COLO829 (cell line): ENCODE measurements at regions not wholly inside any gene's neighbourhood (a gene's known extent, or its start where the extent isn't known, plus 50 kb on each side); places are given as distances from the start of the nearest gene placed in this dataset.
"Not testable (repeated sequence)": the region's sequence is repeated elsewhere in the genome, so short reads cannot be mapped to it uniquely, and the experiment has no call there.

Experiments
- DNase-seq: peaks from one replicate; pipeline ENCODE4 v3.0.0; 2012; ENCODE audit warnings: low spot score

- no peak for DNase-seq
Measured at GRCh38 chr2:180927030-180927686, 53.2 kb upstream of the UBE2E3 start.

DNA sequence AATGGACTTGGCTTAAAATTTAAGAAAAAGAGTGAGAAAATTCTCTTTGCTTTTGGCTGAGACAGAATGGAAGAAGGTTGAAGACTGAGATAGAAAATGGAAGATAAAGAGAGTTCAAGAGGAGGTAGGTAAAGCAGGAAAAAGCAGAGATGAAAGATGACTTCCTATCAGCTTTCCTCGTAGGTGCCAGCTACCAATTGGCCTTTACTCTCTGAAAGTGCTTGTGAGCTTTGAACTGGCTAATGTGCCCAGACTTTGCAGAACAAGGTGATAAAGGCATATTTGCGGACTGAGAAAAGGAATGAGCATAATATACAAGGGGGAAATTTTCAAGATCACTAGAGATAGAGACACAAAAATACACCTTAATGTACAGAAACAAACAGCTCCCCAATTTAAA, 54.7 kb upstream of the UBE2E3 start:
- DNase-seq: no peak

- DNase-seq: no peak
Measured at GRCh38 chr2:180924063-180924462, 56.3 kb upstream of the UBE2E3 start.

DNA sequence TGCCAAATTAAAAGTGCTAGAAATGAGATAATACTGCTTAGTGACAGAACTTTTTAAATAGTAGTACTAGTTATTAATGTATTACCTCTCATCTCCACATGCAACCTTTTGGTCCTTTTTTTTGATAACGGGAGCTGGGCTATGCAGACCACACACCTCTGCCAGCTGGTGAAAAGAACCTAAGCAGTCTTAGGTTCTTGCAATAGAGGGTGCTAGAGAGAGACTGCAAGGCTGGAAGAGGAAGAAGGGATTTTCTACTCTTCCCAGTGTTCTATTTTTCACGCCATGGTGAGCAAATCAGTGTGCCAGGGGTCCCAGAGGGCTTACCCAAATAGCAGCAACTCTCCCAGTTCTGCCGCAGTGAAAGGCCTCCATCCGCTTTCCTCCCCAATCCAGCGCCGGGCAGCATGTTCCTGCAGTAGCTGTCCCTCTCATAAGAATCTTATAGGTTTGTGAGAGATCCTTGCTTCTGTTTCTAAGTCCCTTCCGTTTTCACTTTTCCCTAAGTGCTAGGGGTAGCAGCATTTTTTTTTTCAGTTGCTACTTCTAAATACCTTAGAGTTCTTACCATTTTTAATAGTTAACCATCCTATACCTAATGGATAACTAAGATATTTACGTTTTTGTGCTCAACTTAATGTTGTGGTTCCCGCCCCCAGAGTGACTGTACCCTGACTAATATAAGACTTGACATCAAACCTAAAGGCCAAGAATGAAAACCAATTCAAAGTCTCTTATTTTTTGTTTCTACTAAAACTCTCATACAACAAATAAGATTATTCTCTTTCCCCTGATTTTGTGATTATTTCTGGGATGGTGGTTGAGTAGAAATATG, 69.4 kb upstream of the UBE2E3 start:
- DNase-seq: no peak

DNA sequence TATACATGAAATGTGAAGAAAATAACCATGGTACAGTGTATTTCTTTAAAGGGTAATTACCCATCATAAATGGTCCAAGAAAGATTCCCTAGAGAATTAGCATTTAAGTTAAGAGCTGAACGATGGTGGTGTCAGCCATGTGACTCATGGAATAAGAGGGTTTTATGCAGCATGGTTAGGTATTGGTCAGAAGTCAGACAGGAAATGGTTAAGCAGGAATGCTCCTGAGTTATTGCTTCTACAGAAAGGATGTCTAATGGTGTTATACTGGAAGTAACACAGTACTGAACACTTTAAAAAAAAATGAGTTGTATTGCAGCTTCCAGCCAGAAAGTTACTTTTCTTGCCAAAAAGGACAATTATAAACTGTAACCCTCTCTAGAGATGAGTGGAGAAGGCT, 72.7 kb upstream of the UBE2E3 start:
- DNase-seq: no peak

GRCh38 chr2:180905461-180905860, 74.9 kb upstream of the UBE2E3 start:
- no peak for DNase-seq

GRCh38 chr2:180905002-180905401, 75.4 kb upstream of the UBE2E3 start:
- no peak for DNase-seq

DNA sequence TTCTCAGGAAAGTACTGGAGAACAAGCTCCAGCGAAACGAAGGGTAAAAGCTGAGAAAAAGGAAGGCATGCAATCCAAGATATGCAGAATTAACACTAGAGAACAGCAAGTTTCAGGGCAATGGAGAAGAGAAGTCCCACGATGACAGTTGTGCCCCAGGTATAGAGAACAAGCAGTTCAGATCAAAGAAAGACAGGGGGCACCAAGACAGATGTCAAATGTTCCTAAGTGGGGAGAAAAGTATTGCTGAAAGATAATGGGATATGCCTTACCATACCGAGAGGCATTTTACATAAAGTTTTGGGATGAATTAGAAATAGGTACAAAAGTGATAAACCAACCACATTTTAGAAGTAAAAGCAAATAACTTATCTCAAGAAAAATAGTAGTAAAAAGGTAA, 79.1 kb upstream of the UBE2E3 start:
- DNase-seq: no peak

DNA sequence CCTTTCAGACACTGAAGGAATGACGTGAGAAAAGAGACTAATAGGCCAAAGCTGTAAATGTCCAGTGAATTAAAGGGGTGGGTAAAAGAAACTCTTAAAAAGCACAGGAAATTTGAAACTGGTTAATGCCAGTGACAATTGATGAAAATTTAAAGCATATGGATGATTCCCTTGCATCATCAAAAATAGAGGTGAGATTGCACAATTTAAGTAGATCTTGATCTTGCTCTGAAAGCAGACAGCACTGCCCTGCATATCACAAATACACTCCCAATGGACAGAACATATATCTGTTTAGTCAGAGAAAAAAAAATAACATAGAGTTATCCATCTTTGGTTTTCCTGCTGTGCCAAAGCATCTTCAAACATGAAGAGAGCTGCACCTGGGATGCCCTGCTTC, 86.7 kb upstream of the UBE2E3 start:
- no peak for DNase-seq

DNA sequence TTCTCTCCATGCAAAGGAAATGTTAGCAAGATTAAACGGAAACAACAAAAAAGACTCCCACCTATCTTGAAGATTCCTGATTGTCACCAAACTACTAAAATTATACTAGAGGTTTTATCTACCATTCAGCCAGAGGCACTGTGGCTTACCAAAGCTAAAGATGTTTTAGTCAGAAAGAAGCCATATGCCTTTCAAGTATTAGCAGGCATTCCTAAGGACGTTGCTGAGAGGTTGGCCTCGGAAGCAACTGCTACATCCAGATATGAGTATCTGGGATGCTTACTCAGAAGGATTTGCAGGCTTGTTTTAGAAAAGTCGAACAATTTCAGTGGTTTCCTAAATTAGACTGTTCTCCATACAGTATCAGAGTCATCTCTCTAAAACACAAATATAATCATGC, 88.3 kb upstream of the UBE2E3 start:
- no peak for DNase-seq

DNA sequence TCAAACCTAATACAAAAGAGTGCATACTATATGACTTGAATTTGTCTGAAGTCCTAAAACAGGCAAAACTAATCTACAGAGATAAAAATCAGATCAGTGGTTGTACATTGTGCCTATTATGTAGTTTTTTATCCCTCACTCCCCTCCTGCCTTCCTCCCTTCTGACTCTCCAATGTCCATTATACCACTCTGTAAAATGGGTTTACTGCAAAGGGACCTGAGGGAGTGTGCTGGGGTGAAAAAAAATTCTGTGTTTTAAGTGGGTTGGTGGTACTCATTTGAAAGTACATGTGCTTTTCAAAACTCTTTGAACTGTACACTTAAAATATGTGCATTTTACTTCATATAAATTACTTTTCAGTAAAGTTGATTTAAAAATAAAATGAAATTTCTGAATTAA, 89.0 kb upstream of the UBE2E3 start:
- no peak for DNase-seq

GRCh38 chr2:180890781-180891180, 89.6 kb upstream of the UBE2E3 start:
- DNase-seq: no peak

DNA sequence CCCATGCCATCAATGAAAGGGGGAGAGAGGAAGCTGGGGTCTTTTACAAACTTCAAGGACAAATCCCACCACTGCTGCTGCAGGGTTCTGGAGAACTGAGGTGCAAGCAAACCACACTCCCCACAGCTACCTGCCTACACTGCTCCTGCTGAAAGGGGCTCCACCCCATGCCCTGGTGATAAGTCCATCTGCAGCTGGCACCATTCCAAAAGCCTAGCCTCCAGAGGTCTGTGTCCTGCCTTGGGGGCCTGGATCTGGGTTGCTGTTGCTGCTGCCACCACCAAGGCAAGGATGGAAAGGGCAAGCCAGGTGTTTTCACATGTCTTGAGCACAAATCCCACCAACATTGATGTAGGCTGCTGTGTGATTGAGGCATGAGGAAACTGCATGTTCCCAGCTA, 97.4 kb upstream of the UBE2E3 start:
- DNase-seq: no peak

DNA sequence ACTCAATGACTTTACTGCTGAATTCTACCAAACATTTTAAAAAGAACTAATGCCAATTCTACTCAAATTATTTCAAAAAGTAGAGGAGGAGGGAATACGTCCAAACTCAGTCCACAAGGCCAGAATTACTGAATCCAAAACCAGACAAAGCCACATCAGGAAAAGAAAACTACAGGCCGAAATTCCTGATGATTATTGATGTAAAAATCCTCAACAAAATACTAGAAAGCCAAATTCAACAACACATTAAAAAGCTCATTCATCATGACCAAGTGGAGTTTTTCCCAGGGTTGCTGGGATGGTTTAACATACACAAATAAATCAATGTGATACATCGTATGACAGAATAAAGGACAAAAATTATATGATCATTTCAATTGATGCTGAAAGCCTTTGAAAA, 103.9 kb upstream of the UBE2E3 start:
- DNase-seq: no peak

GRCh38 chr2:180873219-180873618, 107.2 kb upstream of the UBE2E3 start:
- no peak for DNase-seq

DNA sequence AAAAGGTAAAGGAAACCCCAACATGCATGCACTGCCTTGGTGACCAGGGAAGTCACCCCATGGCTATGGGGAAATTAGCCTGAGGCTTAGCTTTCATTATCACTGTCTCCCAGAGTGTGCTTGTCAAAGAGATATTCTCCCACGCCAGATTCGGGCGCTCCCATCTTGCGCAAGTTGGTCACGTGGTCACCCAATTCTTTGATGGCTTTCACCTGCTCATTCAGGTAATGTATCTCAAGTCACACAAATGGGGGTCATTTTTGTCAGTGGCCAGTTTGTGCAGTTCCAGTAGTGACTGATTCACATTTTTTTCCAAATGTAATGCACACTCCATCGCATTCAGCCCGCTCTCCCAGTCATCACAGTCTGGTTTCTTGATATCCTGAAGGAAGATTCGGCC, 107.6 kb upstream of the UBE2E3 start:
- not testable (repeated sequence) for DNase-seq

DNA sequence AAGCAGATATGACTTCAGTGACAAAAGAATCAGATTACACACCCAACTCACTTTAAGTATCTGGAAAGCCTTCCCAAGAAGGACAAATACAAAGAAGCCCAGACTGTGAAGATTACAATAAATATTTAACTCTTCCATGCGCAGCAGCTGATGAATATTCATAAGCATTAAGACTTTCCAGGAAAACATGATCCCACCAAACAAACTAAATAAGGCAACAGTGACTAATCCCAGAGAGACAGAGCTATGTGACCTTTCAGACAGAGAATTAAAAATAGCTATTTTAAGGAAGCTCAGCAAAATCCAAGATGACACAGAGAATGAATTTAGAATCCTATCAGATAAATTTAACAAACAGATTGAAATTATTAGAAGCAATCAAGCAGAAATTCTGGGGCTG, 108.2 kb upstream of the UBE2E3 start:
- no peak for DNase-seq

DNA sequence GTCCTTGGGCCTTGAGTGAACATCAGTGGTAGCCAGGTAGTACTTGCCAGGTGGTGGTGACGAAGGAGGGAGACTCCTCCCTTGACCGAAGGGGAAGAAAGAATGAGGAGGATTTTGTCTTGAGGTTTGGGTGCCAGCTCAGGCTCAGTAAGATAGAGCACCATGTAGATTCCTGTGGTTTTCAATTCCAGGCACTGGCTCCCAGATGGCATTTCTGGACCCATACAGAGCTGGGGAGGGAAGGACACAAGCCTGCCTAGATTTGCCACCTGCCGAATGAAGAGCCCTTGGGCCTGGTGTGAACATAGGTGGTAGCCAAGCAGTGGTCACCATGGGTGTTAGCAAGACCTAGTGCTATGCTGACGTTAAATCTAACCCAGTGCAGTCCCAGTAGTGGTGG, 108.8 kb upstream of the UBE2E3 start:
- no peak for DNase-seq

- no peak for DNase-seq
Measured at GRCh38 chr2:180849851-180850250, 130.6 kb upstream of the UBE2E3 start.

GRCh38 chr2:180848393-180848792, 132.0 kb upstream of the UBE2E3 start:
- DNase-seq: no peak

GRCh38 chr2:180846756-180847472, 133.5 kb upstream of the UBE2E3 start:
- DNase-seq: no peak

GRCh38 chr2:180842461-180842860, 137.9 kb upstream of the UBE2E3 start:
- no peak for DNase-seq

- no peak for DNase-seq
Measured at GRCh38 chr2:180840641-180841040, 139.8 kb upstream of the UBE2E3 start.
